Hematopoietic multipotent progenitor cell treated with erythropoietin and hydrocortisone succinate and interleukin-3 and kit ligand, for 17 days (in vitro differentiated cells): ENCODE measurements at regions not wholly inside any gene's neighbourhood (a gene's known extent, or its start where the extent isn't known, plus 50 kb on each side); places are given as distances from the start of the nearest gene placed in this dataset.
"Not testable (repeated sequence)": the region's sequence is repeated elsewhere in the genome, so short reads cannot be mapped to it uniquely, and the experiment has no call there.

Source experiments
- DNase-seq: peaks from one replicate; pipeline ENCODE4 v3.0.0-alpha.2; 2015; ENCODE audit warnings: low spot score

GRCh38 chr12:91741932-91742331, 403.7 kb downstream of the BTG1 start:
- DNase-seq = no peak

GRCh38 chr12:91733846-91734245, 411.8 kb downstream of the BTG1 start:
- DNase-seq = not testable (repeated sequence)

DNA sequence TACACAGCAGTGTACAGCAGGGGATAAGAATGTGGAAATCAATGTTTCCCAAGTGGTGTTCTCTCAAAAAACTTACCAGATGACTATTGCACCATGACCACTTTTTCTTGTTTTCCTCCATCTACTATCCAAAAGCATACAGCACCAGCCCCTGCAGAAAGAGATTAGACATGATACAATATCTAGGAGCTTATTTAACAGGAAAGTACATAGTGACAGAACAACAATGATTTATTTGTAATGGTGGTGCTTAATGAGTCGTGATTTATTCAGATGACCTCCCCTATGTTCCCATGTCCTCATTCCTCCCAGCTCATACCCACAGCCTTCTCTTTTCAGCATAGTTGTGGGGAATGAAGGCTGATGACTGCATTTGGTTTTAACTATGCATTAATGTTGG, 413.6 kb downstream of the BTG1 start:
- DNase-seq = no peak

GRCh38 chr12:91729543-91729942, 416.1 kb downstream of the BTG1 start:
- no peak for DNase-seq

DNA sequence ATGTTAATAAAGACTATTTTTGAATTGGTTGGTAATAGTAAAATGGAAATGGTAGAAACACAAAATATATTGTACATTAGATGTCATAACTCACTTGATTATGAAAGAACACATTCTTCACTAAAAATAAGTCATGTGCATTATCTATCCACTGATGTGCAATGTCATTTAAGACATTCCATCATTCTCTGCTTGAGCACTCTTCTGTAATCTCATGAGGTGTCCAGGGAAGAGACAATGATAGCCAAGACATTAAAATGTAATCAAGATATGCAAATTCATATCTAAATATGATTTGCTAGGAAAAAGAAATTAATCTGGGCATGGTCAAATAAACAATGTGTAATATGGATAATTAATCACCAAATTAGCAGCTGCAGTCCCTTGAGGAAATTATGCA, 422.5 kb downstream of the BTG1 start:
- no peak for DNase-seq

GRCh38 chr12:91722072-91722471, 423.6 kb downstream of the BTG1 start:
- no peak for DNase-seq

DNA sequence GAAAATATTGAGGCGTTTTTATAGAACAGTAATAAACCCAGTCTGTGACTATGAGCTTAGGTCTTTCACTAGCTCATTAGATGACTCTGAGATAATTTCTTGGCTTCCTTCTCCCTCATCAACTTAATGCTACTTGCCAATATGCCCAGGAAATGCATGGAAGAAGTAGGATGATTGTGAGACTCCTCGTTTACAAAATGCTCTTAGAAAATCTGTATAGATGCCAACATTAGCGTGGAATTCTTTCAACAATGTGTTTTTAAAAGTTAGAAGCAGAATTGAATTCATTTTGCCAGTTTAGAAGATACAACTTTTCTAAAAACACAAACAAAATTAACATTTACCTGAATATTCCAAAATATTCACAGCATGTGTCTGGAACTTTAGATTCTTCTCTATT, 424.6 kb downstream of the BTG1 start:
- DNase-seq = no peak

DNA sequence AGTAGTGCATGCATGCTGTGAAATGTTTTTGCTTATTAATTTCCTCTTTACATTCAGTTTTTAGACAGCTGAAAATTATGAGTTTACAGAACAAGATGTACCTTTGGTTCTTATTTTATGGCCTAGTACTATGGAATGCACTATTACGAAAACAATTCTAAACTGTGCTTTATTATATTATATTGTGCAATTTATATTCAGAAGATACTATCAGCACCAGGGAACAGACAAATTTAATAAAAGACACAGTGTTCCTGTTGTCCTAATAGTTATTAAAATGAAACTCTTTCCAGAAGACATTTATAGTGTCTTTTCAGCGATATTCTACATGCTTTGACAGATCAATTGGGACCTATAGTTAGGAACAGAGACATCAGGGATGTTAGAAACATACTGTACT, 427.3 kb downstream of the BTG1 start:
- DNase-seq = no peak

DNA sequence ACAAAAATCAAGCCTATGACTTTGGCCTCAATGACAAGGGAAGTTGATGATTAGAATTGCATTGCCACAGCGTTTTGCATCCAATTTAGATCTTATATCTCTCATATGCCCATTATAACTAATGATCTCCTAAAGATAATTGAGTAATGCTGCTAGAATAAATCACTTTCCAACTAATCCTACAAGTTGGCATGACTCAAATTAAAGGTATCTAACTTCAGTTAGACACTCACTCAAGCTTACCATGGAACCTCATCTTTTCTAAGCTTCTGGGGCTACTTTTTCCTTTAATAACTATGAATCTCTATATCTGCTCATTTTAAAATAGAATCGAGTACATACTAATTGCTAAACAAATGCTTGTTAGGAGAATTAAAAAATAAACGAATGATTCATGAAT, 427.8 kb downstream of the BTG1 start:
- DNase-seq = no peak

DNA sequence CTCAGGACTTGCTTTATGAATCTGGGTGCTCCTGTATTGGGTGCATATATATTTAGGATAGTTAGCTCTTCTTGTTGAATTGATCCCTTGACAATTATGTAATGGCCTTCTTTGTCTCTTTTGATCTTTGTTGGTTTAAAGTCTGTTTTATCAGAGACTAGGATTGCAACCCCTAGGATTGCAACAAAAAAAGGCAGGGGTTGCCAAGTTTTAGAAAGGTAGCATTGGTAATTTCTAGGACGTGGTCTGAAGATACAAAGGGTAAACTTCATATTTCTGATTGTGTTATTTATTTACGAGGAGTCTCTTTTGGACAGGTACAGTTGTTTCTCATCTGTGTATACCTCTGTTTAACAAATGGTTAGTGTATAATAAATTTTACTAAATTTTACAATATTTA, 433.7 kb downstream of the BTG1 start:
- DNase-seq = not testable (repeated sequence)

GRCh38 chr12:91706466-91706865, 439.2 kb downstream of the BTG1 start:
- DNase-seq = no peak

GRCh38 chr12:91704446-91704845, 441.2 kb downstream of the BTG1 start:
- DNase-seq = no peak

GRCh38 chr12:91703491-91704283, 442.0 kb downstream of the BTG1 start:
- no peak for DNase-seq

GRCh38 chr12:91702843-91703425, 442.7 kb downstream of the BTG1 start:
- no peak for DNase-seq

- DNase-seq = no peak
Observed at GRCh38 chr12:91695964-91696363, 449.7 kb downstream of the BTG1 start.

GRCh38 chr12:91695406-91695805, 450.2 kb downstream of the BTG1 start:
- not testable (repeated sequence) for DNase-seq

- no peak for DNase-seq
Observed at GRCh38 chr12:91690531-91690930, 455.1 kb downstream of the BTG1 start.

DNA sequence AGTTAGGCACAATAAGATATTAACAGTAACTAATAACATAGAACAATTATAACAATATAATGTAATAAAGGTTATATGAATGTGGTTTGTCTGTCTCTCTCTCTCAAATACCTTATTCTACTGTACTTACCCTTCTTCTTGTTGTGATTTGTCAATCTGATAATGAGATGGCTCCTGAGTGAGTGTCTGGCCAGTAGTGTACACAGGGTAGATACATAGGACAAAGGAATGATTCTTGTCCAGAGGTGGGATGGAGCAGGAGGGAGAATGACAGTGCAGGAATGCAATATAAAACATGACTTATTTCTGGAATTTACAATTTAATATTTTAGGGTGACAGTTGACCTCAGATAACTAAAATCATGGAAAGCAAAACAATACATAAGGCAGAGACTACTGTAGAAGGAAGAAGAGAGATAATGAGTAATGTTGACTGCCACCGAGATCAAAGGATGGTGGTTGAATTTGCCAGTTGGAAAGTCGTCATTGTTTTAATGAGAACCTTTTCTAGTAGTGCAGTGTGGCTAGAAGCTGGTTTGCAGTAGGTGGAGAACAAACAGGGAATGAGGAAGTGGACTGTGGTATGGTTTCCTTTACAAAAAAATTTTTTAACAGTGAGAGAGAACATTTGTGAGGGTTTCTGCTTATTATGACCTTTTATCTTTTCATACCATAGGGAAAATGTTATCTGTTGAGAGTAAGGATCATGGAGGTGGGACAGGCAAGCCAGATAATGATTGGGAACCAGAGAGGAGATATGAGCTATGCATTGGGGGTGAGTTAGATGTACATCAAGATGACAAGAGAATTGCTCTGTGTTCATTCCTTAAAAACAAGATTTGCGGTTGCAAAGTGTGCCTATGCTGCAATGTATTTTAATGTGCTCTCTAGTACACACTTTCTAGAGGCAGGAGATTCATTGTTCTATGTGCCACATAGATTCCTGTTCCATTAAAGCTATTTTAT, 458.3 kb downstream of the BTG1 start:
- DNase-seq = no peak

- DNase-seq = no peak
Observed at GRCh38 chr12:91685917-91686316, 459.7 kb downstream of the BTG1 start.

- DNase-seq = no peak
Observed at GRCh38 chr12:91681751-91682150, 463.9 kb downstream of the BTG1 start.

- no peak for DNase-seq
Observed at GRCh38 chr12:91680864-91681263, 464.8 kb downstream of the BTG1 start.

- DNase-seq = no peak
Observed at GRCh38 chr12:91677556-91677955, 468.1 kb downstream of the BTG1 start.

GRCh38 chr12:91675401-91675800, 470.2 kb downstream of the BTG1 start:
- DNase-seq = no peak
